HepG2 (cell line): ENCODE measurements at regions not wholly inside any gene's neighbourhood (a gene's known extent, or its start where the extent isn't known, plus 50 kb on each side); places are given as distances from the start of the nearest gene placed in this dataset.
A peak's percentile ranks its signal among the peaks of the same experiment; 100 is the strongest.

Experiments
- ATAC-seq: fragments of 200-7000 bp; cut with Tn5 transposase; 3 replicates; pipeline ENCODE4 v1.9.1; 2020; ENCODE audit warnings: mild to moderate bottlenecking, moderate library complexity
- BruUV-seq: library from RNA; stranded (reverse); fragments of 400-500 nt; replicated peaks from 2 replicates; lab custom pipeline; 2021; lab: Mats Ljungman, UMichigan
- CTCF ChIA-PET: fragments of 300-600 bp; formaldehyde crosslinking; extraction: SDS; loops from one replicate; lab custom pipeline; 2021; ENCODE audit warnings: low total read pairs, inconsistent platforms, low intra/inter-chr PET ratio; lab: Yijun Ruan, JAX
- POLR2A ChIA-PET: fragments of 350-600 bp; sonication (Branson Sonifier 250); formaldehyde crosslinking; loops from one replicate; lab custom pipeline; 2020; ENCODE audit warnings: antibody characterized with exemption, inconsistent platforms; lab: Yijun Ruan, JAX
- DNase-seq: peaks from one replicate; pipeline ENCODE4 v3.0.0-alpha.2; 2015; ENCODE audit warnings: low spot score
- FAIRE-seq: peaks from 3 replicates; lab custom pipeline; 2011; peaks lifted over from hg19 to GRCh38; lab: Jason Lieb, UNC
- H2AFZ ChIP-seq: one replicate; pipeline ENCODE4 v1.6.1; 2011; ENCODE audit warnings: low read length, inconsistent platforms
- H3K27ac ChIP-seq: fragments of 300-600 bp; 3 replicates; pipeline ENCODE4 v1.8.0; 2011; ENCODE audit warnings: mixed run types, mild to moderate bottlenecking, mixed read lengths, low read length, inconsistent platforms; ENCODE audit not compliant: insufficient read depth; ENCODE audit errors: extremely low read length
- H3K27me3 ChIP-seq, 2 experiments: fragments of 200-600 bp in 1 of 2; 2 replicates in 1 of 2; 3 replicates in 1 of 2; pipeline versions ENCODE4 v1.6.0 to v1.8.0; 2011; ENCODE audit warnings: low read length in 2 of 2, mild to moderate bottlenecking in 2 of 2, moderate library complexity in 2 of 2, inconsistent platforms in 1 of 2; ENCODE audit not compliant: insufficient read depth in 2 of 2, control insufficient read depth in 1 of 2
- H3K36me3 ChIP-seq, 2 experiments: fragments of 200-600 bp in 1 of 2; replicated peaks in 1 of 2; 2 replicates in 1 of 2; 3 replicates in 1 of 2; pipeline versions ENCODE4 v1.5.1 to v1.8.0; 2011; ENCODE audit warnings: low read length in 2 of 2, inconsistent platforms in 1 of 2; ENCODE audit not compliant: insufficient read depth in 2 of 2, control insufficient read depth in 1 of 2
- H3K4me1 ChIP-seq: 2 replicates; pipeline ENCODE4 v1.5.1; 2012; ENCODE audit warnings: low read length, inconsistent platforms; ENCODE audit not compliant: insufficient read depth
- H3K4me2 ChIP-seq: 2 replicates; pipeline ENCODE4 v1.6.0; 2011; ENCODE audit warnings: low read depth, low read length, inconsistent platforms
- H3K4me3 ChIP-seq, 3 experiments: fragments of 200-600 bp in 1 of 3; sonication (generic), shearing (Covaris generic) in 1 of 3; replicated peaks in 1 of 3; 2 replicates each; pipeline ENCODE4 v1.5.1; 2011 to 2016; ENCODE audit warnings: low read length in 3 of 3, inconsistent platforms in 2 of 3, low read depth in 2 of 3, mild to moderate bottlenecking in 2 of 3, control low read depth in 1 of 3, mixed read lengths in 1 of 3; ENCODE audit not compliant: insufficient read depth in 1 of 3
- H3K79me2 ChIP-seq: one replicate; pipeline ENCODE4 v1.6.1; 2011; ENCODE audit warnings: low read length, inconsistent platforms; ENCODE audit not compliant: insufficient read depth
- H3K9ac ChIP-seq: 2 replicates; pipeline ENCODE4 v1.6.0; 2011; ENCODE audit warnings: mild to moderate bottlenecking, low read depth, low read length, inconsistent platforms; ENCODE audit not compliant: insufficient read depth
- H3K9me3 ChIP-seq: 2 replicates; pipeline ENCODE4 v1.5.1; 2012; ENCODE audit warnings: mild to moderate bottlenecking, low read length
- H4K20me1 ChIP-seq: 2 replicates; pipeline ENCODE4 v1.6.0; 2011; ENCODE audit warnings: inconsistent platforms, mild to moderate bottlenecking, low read length, moderate library complexity; ENCODE audit not compliant: insufficient read depth
- HIVEP1 ChIP-seq: sonication (generic); formaldehyde crosslinking; IDR thresholded peaks from 2 replicates; pipeline ENCODE4 v1.4.0; 2020; ENCODE audit warnings: mild to moderate bottlenecking, missing genetic modification reagents
- HNRNPK ChIP-seq: fragments of 200-400 bp; formaldehyde crosslinking; IDR thresholded peaks from 2 replicates; pipeline ENCODE4 v1.6.1; 2018; ENCODE audit warnings: low read length, low read depth, moderate library complexity, mild to moderate bottlenecking; ENCODE audit not compliant: poor library complexity, severe bottlenecking
- NR2F1 ChIP-seq, 2 experiments: fragments of 450-650 bp in 1 of 2; formaldehyde crosslinking in 1 of 2; IDR thresholded peaks; 2 replicates each; pipeline versions ENCODE4 v1.5.0 to v1.6.1; 2016 to 2020; ENCODE audit warnings: mild to moderate bottlenecking in 1 of 2, missing compliant biosample characterization in 1 of 2, missing genetic modification reagents in 1 of 2, moderate library complexity in 1 of 2
- NRL ChIP-seq: sonication (generic); formaldehyde crosslinking; IDR thresholded peaks from 2 replicates; pipeline ENCODE4 v1.5.0; 2020; ENCODE audit warnings: missing genetic modification reagents, mild to moderate bottlenecking, moderate library complexity, borderline replicate concordance
- PTBP1 ChIP-seq: fragments of 200-400 bp; formaldehyde crosslinking; IDR thresholded peaks from 2 replicates; pipeline ENCODE4 v1.6.1; 2018; ENCODE audit warnings: low read length, low read depth; ENCODE audit not compliant: poor library complexity, severe bottlenecking
- SRF ChIP-seq: IDR thresholded peaks from 2 replicates; pipeline ENCODE4 v1.6.1; 2011; ENCODE audit warnings: mild to moderate bottlenecking, low read depth, low read length, moderate library complexity
- TGIF2 ChIP-seq: IDR thresholded peaks from 2 replicates; pipeline ENCODE4 v1.6.1; 2016; ENCODE audit warnings: control low read depth, missing compliant biosample characterization
- ZC3H13 ChIP-seq: sonication (generic); formaldehyde crosslinking; IDR thresholded peaks from 2 replicates; pipeline ENCODE4 v1.8.1; 2023; ENCODE audit warnings: mild to moderate bottlenecking, missing genetic modification reagents, moderate library complexity
- ZFP62 ChIP-seq: sonication (generic); formaldehyde crosslinking; IDR thresholded peaks from 2 replicates; pipeline ENCODE4 v1.4.0; 2020; ENCODE audit warnings: missing genetic modification reagents
- ZNF30 ChIP-seq: sonication (generic); formaldehyde crosslinking; IDR thresholded peaks from 2 replicates; pipeline ENCODE4 v1.5.0; 2020; ENCODE audit warnings: mild to moderate bottlenecking, missing genetic modification reagents
- ZNF383 ChIP-seq: sonication (generic); formaldehyde crosslinking; IDR thresholded peaks from 2 replicates; pipeline ENCODE4 v1.4.0; 2020; ENCODE audit warnings: missing genetic modification reagents, mild to moderate bottlenecking, borderline replicate concordance
- ZNF564 ChIP-seq: sonication (generic); formaldehyde crosslinking; IDR thresholded peaks from 2 replicates; pipeline ENCODE4 v1.8.1; 2023; ENCODE audit warnings: mild to moderate bottlenecking, missing genetic modification reagents
- ZNF737 ChIP-seq: sonication (generic); formaldehyde crosslinking; IDR thresholded peaks from 2 replicates; pipeline ENCODE4 v1.5.0; 2020; ENCODE audit warnings: missing genetic modification reagents, mild to moderate bottlenecking, borderline replicate concordance
- WGBS: methylation state at CpG from one replicate; pipeline ENCODE4 v1.1.6; 2017; ENCODE audit warnings: low lambda C conversion rate; 5-methylcytosine and 5-hydroxymethylcytosine counted together
- in situ Hi-C: cut with HindIII; loops from 2 replicates; pipeline ENCODE4 v1.10.0; 2017; ENCODE audit warnings: low pct_unique_long_range_greater_than_20kb; ENCODE audit not compliant: extremely low pct_ligation_motif_present
- intact Hi-C: fragments of 100-400 bp; cut with micrococcal nuclease; formaldehyde crosslinking; loops from one replicate; pipeline ENCODE4 v1.10.0; 2022; ENCODE audit not compliant: unreplicated experiment

DNA sequence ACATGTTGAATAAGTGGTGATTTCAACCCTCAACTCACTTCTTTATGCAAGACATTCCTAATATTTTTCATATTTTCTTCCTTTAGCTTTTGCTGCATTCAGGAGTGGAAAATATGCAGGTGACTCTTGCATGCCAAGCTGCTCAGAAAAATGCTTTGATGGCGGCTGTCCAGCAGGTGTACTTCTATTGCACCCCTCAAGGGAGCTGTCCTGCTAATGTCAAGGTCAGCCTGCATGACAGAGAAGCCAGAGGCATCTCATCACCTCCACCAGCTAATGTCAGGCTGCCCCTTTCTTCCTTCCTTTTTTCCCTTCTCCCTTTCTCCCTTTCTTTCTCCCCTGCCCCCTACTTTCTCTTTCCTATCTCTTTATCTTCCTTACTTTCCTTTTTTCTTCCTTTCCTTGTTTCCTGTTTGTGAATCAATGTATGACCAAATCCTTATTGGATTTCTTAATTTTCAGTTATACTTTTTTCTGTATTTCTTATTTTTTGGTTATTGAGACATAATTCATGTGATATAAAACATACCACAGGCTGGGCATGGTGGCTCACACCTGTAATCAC, 112.2 kb downstream of the CD164 start (continued):
- no peak for TF ChIP-seq PTBP1
- TF ChIP-seq ZNF383 (CRISPR knock-in tag) = no peak
- TF ChIP-seq HIVEP1 = no peak
- TF ChIP-seq SRF = no peak
- no peak for TF ChIP-seq ZNF737
- no peak for TF ChIP-seq NRL (CRISPR knock-in tag)

DNA sequence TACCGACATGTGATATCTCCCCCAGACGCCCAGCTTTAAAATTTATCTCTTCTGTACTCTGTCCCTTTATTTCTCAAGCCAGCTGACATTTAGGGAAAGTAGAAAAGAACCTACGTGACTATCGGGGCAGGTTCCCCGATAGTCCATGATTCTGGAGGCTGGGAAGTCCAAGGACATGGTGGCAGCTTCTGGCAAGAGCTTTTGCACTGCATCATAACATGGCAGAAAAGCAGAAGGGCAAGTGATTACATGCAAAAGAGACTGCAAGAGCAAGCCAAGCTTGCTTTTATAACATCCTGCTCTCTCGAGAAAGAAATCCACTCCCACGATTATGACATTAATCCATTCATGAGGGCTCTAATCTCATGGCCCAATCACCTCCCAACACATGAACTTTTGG, 113.2 kb downstream of the CD164 start:
- no peak for FAIRE-seq

More for the DNA sequence above, 113.2 kb downstream of the CD164 start:
- Histone ChIP-seq H3K27ac (no peak overlapping the region), H3K27me3 (no peaks in the 10 kb centered on the region), H3K9ac (no peak overlapping the region), H4K20me1 (no peaks in the 10 kb centered on the region), H3K79me2 (no peaks in the 10 kb centered on the region), H2AFZ (no peak overlapping the region), H3K4me3 (no peak overlapping the region), H3K36me3 (peaks cover 3 to 35% of the 10 kb centered on the region in 2 experiments; a peak in 3 of 5 replicates), H3K4me2 (no peak overlapping the region), H3K4me1 (no peaks in the 10 kb centered on the region), H3K9me3 (no peaks in the 10 kb centered on the region)
- no peak for DNase-seq
- WGBS = 98% methylated on average over 7 of the region's 7 CpGs
- ChIA-PET CTCF (no interaction called here), POLR2A (no interaction called here)
- TF ChIP-seq TGIF2 (CRISPR knock-in tag) = no peak
- no peak for TF ChIP-seq HNRNPK
- no peak for TF ChIP-seq ZNF30 (CRISPR knock-in tag)
- no peak for TF ChIP-seq ZC3H13
- TF ChIP-seq NR2F1 (CRISPR knock-in tag; IDR thresholded peaks at IDR 0.05) = no peak
- peak; percentile 97; the same call in 1 of the 2 replicates for TF ChIP-seq ZNF564
- TF ChIP-seq ZFP62 (CRISPR knock-in tag) = no peak
- in situ Hi-C loops (no loop called here), intact Hi-C loops (no loop called here)
- no TSS peak for BruUV-seq
- no peak for ATAC-seq
